ENCODE measurements at regions not wholly inside any gene's neighbourhood (a gene's known extent, or its start where the extent isn't known, plus 50 kb on each side); places are given as distances from the start of the nearest gene placed in this dataset.

DNA sequence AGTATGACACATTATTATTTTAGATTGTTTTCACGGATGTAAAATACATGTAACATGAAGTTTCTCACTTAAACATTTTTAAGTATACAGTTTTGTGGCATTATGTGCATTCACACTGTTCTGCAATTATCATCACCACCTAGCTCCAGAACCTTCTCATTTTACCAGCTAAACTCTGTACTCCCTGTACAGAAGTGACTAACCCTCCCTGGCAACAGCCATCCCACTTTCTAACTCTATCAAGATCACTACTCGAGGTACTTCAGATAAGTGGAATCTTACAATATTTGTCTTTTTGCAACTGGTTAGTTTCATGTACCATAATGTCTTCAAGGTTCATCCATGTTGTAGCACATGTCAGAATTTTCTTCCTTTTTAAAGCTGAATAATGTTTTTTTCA, 116.3 kb upstream of the IGF1R start:
- Histone ChIP-seq H3K27ac (ENCODE audit: low read depth, low read length) (no peak overlapping the region), H3K9me3 (ENCODE audit: control insufficient read depth in 3 of 3, low read length in 3 of 3) (no peaks in the 10 kb centered on the region), H3K4me3 (ENCODE audit: low read length in 3 of 3) (no peak overlapping the region), H3K27me3 (ENCODE audit: control insufficient read depth in 3 of 3, insufficient read depth in 3 of 3, low read length in 3 of 3) (peaks cover 11 to 24% (median 15%) of the 10 kb centered on the region in 3 donors), H3K9ac (ENCODE audit: low read depth in 1 of 3, low read length in 3 of 3) (no peak overlapping the region), H3K36me3 (ENCODE audit: control insufficient read depth in 3 of 3, insufficient read depth in 3 of 3, low read length in 3 of 3) (no peaks in the 10 kb centered on the region), H3K4me1 (ENCODE audit: control insufficient read depth in 3 of 3, insufficient read depth in 3 of 3, low read length in 3 of 3) (no peaks in the 10 kb centered on the region)

DNA sequence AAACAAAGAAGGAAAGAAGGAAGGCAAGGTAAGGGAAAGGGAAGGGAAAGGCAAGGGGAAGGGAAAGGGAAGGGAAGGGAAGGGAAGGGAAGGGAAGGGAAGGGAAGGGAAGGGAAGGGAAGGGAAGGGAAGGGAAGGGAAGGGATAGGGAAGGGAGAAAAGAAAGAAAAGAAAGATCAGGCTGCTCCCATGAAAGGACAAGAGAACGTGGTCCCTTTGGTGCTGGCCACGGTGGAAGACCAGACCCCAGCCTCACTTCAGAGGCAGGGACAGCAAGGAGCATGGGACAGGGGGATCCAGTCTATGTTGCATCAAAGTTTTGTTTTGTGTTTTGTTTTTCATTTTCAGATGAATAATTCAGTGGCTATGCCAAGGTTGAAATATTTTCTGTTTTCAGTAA, 111.4 kb upstream of the IGF1R start:
- Histone ChIP-seq H3K9me3 (ENCODE audit: control insufficient read depth in 3 of 3, low read length in 3 of 3) (peaks cover 0 to 2% (median 0%) of the 10 kb centered on the region in 3 donors), H3K9ac (ENCODE audit: low read depth in 1 of 3, low read length in 3 of 3) (no peak overlapping the region), H3K36me3 (ENCODE audit: control insufficient read depth in 3 of 3, insufficient read depth in 3 of 3, low read length in 3 of 3) (no peaks in the 10 kb centered on the region), H3K27me3 (ENCODE audit: control insufficient read depth in 3 of 3, insufficient read depth in 3 of 3, low read length in 3 of 3) (peaks cover 0 to 28% (median 19%) of the 10 kb centered on the region in 3 donors), H3K4me3 (ENCODE audit: low read length in 3 of 3) (no peak overlapping the region), H3K4me1 (ENCODE audit: control insufficient read depth in 3 of 3, insufficient read depth in 3 of 3, low read length in 3 of 3) (no peaks in the 10 kb centered on the region), H3K27ac (ENCODE audit: low read depth, low read length) (no peak overlapping the region)

DNA sequence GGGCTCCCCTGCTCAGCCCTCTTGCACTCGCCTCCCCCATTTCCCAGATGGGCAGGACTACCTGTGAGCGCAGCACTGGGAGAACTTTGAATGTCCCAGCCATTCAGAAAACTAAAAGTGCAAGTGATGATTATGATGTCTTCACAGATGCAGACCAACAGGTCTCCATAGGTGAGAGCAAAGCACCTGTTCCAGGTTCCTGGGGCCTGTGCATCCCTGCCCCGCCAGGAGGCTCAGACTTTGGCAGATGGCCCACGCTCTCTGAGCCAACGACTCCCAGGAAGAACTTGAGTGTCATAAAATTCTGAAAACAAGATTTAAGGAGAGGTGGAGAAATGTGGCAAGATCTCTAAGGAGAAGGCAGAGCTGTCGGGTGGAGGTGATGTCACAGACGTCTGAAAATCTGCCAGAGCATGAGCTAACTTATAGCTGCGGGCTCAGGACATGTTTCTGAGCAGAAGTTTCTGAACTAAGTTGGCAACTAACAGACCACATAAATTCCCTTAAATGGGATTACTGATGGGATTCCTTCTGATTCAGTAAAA, 110.8 kb upstream of the IGF1R start:
- H3K27me3 ChIP-seq (ENCODE audit: control insufficient read depth in 3 of 3, insufficient read depth in 3 of 3, low read length in 3 of 3) = peaks cover 0 to 28% (median 19%) of the 10 kb centered on the region in 3 donors
- no peak overlapping the region for H3K27ac ChIP-seq (ENCODE audit: low read depth, low read length)
- no peak overlapping the region for H3K9ac ChIP-seq (ENCODE audit: low read depth in 1 of 3, low read length in 3 of 3)
- H3K36me3 ChIP-seq (ENCODE audit: control insufficient read depth in 3 of 3, insufficient read depth in 3 of 3, low read length in 3 of 3) = no peaks in the 10 kb centered on the region
- H3K4me1 ChIP-seq (ENCODE audit: control insufficient read depth in 3 of 3, insufficient read depth in 3 of 3, low read length in 3 of 3) = no peaks in the 10 kb centered on the region
- no peak overlapping the region for H3K4me3 ChIP-seq (ENCODE audit: low read length in 3 of 3)
- peaks cover 0 to 2% (median 0%) of the 10 kb centered on the region in 3 donors for H3K9me3 ChIP-seq (ENCODE audit: control insufficient read depth in 3 of 3, low read length in 3 of 3)

DNA sequence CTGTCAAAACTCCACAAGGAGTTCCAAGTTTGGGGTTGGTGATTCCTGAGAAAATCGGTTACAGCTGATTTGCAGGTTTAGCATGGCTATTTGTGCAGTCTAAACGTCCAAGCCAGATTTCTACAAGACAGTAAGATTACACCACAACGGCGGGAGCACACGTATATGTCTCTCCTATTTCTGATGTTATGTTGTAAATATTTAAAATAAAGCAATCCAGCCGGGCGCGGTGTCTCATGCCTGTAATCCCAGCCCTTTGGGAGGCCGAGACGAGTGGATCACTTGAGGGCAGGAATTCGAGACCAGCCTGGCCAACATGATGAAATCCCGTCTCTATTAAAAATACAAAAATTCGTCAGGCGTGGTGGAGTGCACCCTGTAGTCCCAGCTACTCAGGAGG, 106.8 kb upstream of the IGF1R start:
- Histone ChIP-seq H3K4me3 (ENCODE audit: low read length in 3 of 3) (no peak overlapping the region), H3K27ac (ENCODE audit: low read depth, low read length) (no peak overlapping the region), H3K9ac (ENCODE audit: low read depth in 1 of 3, low read length in 3 of 3) (no peak overlapping the region), H3K9me3 (ENCODE audit: control insufficient read depth in 3 of 3, low read length in 3 of 3) (peaks cover 0 to 2% (median 0%) of the 10 kb centered on the region in 3 donors), H3K36me3 (ENCODE audit: control insufficient read depth in 3 of 3, insufficient read depth in 3 of 3, low read length in 3 of 3) (no peaks in the 10 kb centered on the region), H3K27me3 (ENCODE audit: control insufficient read depth in 3 of 3, insufficient read depth in 3 of 3, low read length in 3 of 3) (peaks cover 0 to 24% (median 19%) of the 10 kb centered on the region in 3 donors), H3K4me1 (ENCODE audit: control insufficient read depth in 3 of 3, insufficient read depth in 3 of 3, low read length in 3 of 3) (no peaks in the 10 kb centered on the region)

DNA sequence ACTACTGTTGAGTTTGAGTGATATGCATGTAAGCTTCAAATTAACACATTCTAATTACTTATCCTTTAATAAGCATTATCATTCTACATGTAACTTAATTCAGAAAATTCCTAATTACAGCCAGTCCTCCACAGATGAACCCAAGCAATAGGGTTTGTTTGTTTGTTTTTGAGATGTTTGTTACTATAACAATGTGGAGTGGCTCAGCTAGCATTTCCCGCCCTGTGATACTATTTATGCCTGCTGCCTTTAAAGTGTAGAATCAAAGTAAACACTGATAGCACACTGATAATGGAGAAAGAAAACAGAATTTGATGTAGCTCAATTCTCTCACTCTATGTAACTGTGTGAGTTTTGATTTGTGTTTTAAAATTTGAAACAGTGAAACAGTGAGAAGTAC, 105.1 kb upstream of the IGF1R start:
- no peaks in the 10 kb centered on the region for H3K36me3 ChIP-seq (ENCODE audit: control insufficient read depth in 3 of 3, insufficient read depth in 3 of 3, low read length in 3 of 3)
- H3K9ac ChIP-seq (ENCODE audit: low read depth in 1 of 3, low read length in 3 of 3) = no peak overlapping the region
- H3K4me3 ChIP-seq (ENCODE audit: low read length in 3 of 3) = no peak overlapping the region
- no peak overlapping the region for H3K27ac ChIP-seq (ENCODE audit: low read depth, low read length)
- peaks cover 5 to 6% (median 5%) of the 10 kb centered on the region in 3 donors for H3K4me1 ChIP-seq (ENCODE audit: control insufficient read depth in 3 of 3, insufficient read depth in 3 of 3, low read length in 3 of 3)
- H3K9me3 ChIP-seq (ENCODE audit: control insufficient read depth in 3 of 3, low read length in 3 of 3) = peaks cover 0 to 2% (median 0%) of the 10 kb centered on the region in 3 donors
- H3K27me3 ChIP-seq (ENCODE audit: control insufficient read depth in 3 of 3, insufficient read depth in 3 of 3, low read length in 3 of 3) = peaks cover 3 to 14% (median 13%) of the 10 kb centered on the region in 3 donors

DNA sequence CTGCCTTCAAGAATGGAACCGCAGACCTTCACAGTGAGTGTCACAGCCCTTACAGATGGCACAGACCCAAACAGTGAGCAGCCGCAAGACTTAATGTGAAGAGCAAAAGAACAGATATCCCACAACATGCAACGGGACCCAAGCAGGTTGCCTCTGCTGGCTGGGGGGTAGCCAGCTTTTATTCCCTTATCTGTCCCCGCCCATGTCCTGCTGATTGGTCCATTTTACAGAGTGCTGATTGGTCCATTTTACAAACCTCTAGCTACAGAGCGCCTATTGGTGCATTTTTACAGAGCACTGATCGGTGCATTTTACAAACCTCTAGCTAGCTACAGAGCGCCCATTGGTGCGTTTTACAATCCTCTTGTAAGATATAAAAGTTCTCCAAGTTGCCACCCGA, 102.0 kb upstream of the IGF1R start:
- H3K4me3 ChIP-seq (ENCODE audit: low read length in 3 of 3) = no peak overlapping the region
- H3K27me3 ChIP-seq (ENCODE audit: control insufficient read depth in 3 of 3, insufficient read depth in 3 of 3, low read length in 3 of 3) = peaks cover 3 to 13% (median 12%) of the 10 kb centered on the region in 3 donors
- no peaks in the 10 kb centered on the region for H3K36me3 ChIP-seq (ENCODE audit: control insufficient read depth in 3 of 3, insufficient read depth in 3 of 3, low read length in 3 of 3)
- no peak overlapping the region for H3K9ac ChIP-seq (ENCODE audit: low read depth in 1 of 3, low read length in 3 of 3)
- H3K9me3 ChIP-seq (ENCODE audit: control insufficient read depth in 3 of 3, low read length in 3 of 3) = no peaks in the 10 kb centered on the region
- no peak overlapping the region for H3K27ac ChIP-seq (ENCODE audit: low read depth, low read length)
- peaks cover 7 to 13% (median 9%) of the 10 kb centered on the region in 3 donors for H3K4me1 ChIP-seq (ENCODE audit: control insufficient read depth in 3 of 3, insufficient read depth in 3 of 3, low read length in 3 of 3)

DNA sequence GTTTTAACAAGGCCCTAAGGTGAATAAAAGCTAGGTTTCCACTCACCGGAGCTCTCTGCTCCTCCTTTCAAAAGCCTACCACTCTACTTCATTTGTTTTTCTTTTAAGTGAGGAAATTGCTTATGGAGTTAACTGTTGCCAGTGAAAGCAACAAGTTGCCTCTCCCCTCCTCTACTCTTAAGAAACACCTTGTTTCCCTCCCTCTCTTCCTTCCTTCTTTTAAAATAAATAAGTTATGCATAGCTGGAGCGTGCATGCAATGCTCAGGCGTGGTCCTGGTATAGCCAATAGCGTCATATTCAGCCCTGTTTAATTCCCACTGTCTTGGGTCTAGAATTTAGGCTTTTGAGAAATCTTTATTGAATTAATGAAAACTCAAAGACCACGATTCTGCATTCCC, 101.1 kb upstream of the IGF1R start:
- Histone ChIP-seq H3K4me3 (ENCODE audit: low read length in 3 of 3) (no peak overlapping the region), H3K36me3 (ENCODE audit: control insufficient read depth in 3 of 3, insufficient read depth in 3 of 3, low read length in 3 of 3) (no peaks in the 10 kb centered on the region), H3K27ac (ENCODE audit: low read depth, low read length) (no peak overlapping the region), H3K9ac (ENCODE audit: low read depth in 1 of 3, low read length in 3 of 3) (no peak overlapping the region), H3K9me3 (ENCODE audit: control insufficient read depth in 3 of 3, low read length in 3 of 3) (no peaks in the 10 kb centered on the region), H3K27me3 (ENCODE audit: control insufficient read depth in 3 of 3, insufficient read depth in 3 of 3, low read length in 3 of 3) (peaks cover 0 to 15% (median 15%) of the 10 kb centered on the region in 3 donors), H3K4me1 (ENCODE audit: control insufficient read depth in 3 of 3, insufficient read depth in 3 of 3, low read length in 3 of 3) (peaks cover 7 to 13% (median 9%) of the 10 kb centered on the region in 3 donors)

DNA sequence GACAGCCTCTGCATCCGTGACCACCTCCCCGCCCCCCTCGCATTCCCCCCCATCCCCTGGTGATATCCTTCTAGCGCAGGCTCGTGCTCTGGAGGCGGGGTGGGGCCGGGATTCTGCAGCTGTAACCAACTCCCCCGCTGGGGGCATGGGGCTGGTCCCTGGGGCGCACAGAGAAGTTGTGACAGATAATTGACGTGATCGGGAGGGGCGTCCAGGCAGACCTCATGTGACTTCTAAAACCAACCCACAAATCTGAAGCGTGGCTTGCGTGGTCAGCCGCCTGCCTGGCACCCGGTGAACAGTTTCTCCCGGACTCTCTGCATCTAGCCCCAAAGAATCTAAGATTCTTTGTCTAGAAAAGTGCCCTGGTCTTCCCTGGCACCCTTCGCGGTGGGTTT, 100.6 kb upstream of the IGF1R start:
- H3K27me3 ChIP-seq (ENCODE audit: control insufficient read depth in 3 of 3, insufficient read depth in 3 of 3, low read length in 3 of 3) = peaks cover 0 to 15% (median 15%) of the 10 kb centered on the region in 3 donors
- peak overlapping the region in 1 of 3 donors; percentile 78 for H3K9ac ChIP-seq (ENCODE audit: low read depth in 1 of 3, low read length in 3 of 3)
- no peaks in the 10 kb centered on the region for H3K36me3 ChIP-seq (ENCODE audit: control insufficient read depth in 3 of 3, insufficient read depth in 3 of 3, low read length in 3 of 3)
- H3K4me1 ChIP-seq (ENCODE audit: control insufficient read depth in 3 of 3, insufficient read depth in 3 of 3, low read length in 3 of 3) = peaks cover 7 to 13% (median 9%) of the 10 kb centered on the region in 3 donors
- H3K4me3 ChIP-seq (ENCODE audit: low read length in 3 of 3) = peak overlapping the region; percentile 56 to 76 (median 66)
- H3K27ac ChIP-seq (ENCODE audit: low read depth, low read length) = no peak overlapping the region
- H3K9me3 ChIP-seq (ENCODE audit: control insufficient read depth in 3 of 3, low read length in 3 of 3) = no peaks in the 10 kb centered on the region

DNA sequence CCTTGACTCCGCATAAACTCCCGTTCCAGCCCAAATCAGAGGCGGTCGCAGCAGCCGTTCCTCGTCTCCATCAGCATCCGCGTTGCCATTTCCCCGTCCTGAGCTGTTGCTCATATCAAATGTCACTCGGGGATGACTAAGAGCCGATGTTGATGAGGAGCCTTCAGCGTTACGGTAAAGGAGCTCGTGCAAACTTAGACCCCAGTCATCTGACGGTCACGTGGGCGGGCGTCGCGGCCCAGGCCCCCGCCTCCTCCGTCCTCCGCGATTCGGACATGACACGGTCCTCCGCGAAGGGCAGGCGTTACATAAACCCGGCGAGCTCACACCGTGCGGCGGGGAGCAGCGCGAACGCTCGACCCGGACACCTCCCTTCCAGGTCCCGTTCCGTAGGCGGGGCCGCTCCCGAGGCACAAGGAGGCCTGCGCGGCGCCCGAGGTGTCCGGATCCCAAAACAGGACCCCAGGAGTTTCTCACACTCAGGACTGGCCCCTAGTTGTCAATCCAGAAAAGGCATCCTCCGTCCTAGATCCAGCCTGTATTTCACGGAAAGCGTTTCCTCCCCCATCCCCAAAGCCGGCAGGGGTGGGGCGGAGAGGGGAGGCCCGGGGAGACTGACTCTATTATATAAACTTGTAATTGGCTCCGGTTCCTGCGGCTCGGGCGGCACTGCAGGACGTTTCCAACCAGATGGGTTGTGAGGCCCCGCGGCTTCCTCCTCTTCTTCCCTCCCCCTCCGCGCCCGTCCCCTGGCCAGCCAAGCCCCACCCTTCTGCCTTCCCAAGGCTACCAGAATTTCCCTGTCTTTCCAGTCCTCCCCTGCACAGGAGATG, 100.0 kb upstream of the IGF1R start:
- H3K9ac ChIP-seq (ENCODE audit: low read depth in 1 of 3, low read length in 3 of 3) = peak overlapping the region; percentile 20 to 78 (median 38)
- peak overlapping the region; percentile 56 to 76 (median 66) for H3K4me3 ChIP-seq (ENCODE audit: low read length in 3 of 3)
- H3K9me3 ChIP-seq (ENCODE audit: control insufficient read depth in 3 of 3, low read length in 3 of 3) = no peaks in the 10 kb centered on the region
- H3K36me3 ChIP-seq (ENCODE audit: control insufficient read depth in 3 of 3, insufficient read depth in 3 of 3, low read length in 3 of 3) = no peaks in the 10 kb centered on the region
- peaks cover 7 to 13% (median 9%) of the 10 kb centered on the region in 3 donors for H3K4me1 ChIP-seq (ENCODE audit: control insufficient read depth in 3 of 3, insufficient read depth in 3 of 3, low read length in 3 of 3)
- H3K27ac ChIP-seq (ENCODE audit: low read depth, low read length) = peak overlapping the region; percentile 44
- H3K27me3 ChIP-seq (ENCODE audit: control insufficient read depth in 3 of 3, insufficient read depth in 3 of 3, low read length in 3 of 3) = peaks cover 1 to 15% (median 15%) of the 10 kb centered on the region in 3 donors

DNA sequence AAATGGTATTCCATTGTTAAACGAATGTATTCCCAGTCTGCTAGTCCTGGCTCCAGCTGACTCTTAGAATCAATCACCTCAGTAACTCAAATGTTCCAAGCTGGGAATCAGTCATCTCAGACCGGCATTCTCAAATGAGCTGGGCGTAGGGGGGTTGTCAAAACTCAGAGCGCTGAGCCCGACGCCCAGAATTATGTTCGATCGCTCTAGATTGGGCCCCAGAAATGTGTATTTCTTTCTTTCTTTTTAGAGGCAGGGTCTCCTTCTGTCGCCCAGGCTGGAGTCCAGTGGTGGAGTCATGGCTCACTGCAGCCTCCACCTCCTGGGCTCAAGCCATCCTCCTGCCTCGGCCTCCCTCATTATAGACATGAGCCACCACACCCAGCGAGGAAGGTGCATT, 99.3 kb upstream of the IGF1R start:
- Histone ChIP-seq H3K4me1 (ENCODE audit: control insufficient read depth in 3 of 3, insufficient read depth in 3 of 3, low read length in 3 of 3) (peaks cover 7 to 13% (median 9%) of the 10 kb centered on the region in 3 donors), H3K27me3 (ENCODE audit: control insufficient read depth in 3 of 3, insufficient read depth in 3 of 3, low read length in 3 of 3) (peaks cover 4 to 15% (median 15%) of the 10 kb centered on the region in 3 donors), H3K27ac (ENCODE audit: low read depth, low read length) (peak overlapping the region; percentile 44), H3K4me3 (ENCODE audit: low read length in 3 of 3) (peak overlapping the region; percentile 56 to 76 (median 66)), H3K9me3 (ENCODE audit: control insufficient read depth in 3 of 3, low read length in 3 of 3) (no peaks in the 10 kb centered on the region), H3K36me3 (ENCODE audit: control insufficient read depth in 3 of 3, insufficient read depth in 3 of 3, low read length in 3 of 3) (no peaks in the 10 kb centered on the region), H3K9ac (ENCODE audit: low read depth in 1 of 3, low read length in 3 of 3) (peak overlapping the region in 1 of 3 donors; percentile 78)
